Keratinocyte (primary cell): ENCODE measurements at regions not wholly inside any gene's neighbourhood (a gene's known extent, or its start where the extent isn't known, plus 50 kb on each side); places are given as distances from the start of the nearest gene placed in this dataset.

Source experiments
- DNase-seq: peaks from one replicate; pipeline ENCODE4 v3.0.0-alpha.2; 2011; ENCODE audit warnings: low read depth, missing footprints, low spot score
- FAIRE-seq: peaks from 2 replicates; lab custom pipeline; 2011; peaks lifted over from hg19 to GRCh38; lab: Jason Lieb, UNC
- H2AFZ ChIP-seq: 2 replicates; pipeline ENCODE4 v1.6.0; 2012; ENCODE audit warnings: low read length, control low read depth, inconsistent platforms; ENCODE audit not compliant: control insufficient read depth
- H3K27ac ChIP-seq: 2 replicates; pipeline ENCODE4 v1.5.1; 2011; ENCODE audit warnings: low read length; ENCODE audit not compliant: control insufficient read depth, insufficient read depth
- H3K27me3 ChIP-seq: 3 replicates; pipeline ENCODE4 v1.6.0; 2011; ENCODE audit warnings: low read length; ENCODE audit not compliant: control insufficient read depth, insufficient read depth; ENCODE audit errors: extremely low read depth
- H3K36me3 ChIP-seq, 2 experiments: 2 replicates in 1 of 2; 3 replicates in 1 of 2; pipeline ENCODE4 v1.5.1; 2011; ENCODE audit warnings: low read length in 2 of 2, mild to moderate bottlenecking in 1 of 2; ENCODE audit not compliant: control insufficient read depth in 2 of 2, insufficient read depth in 2 of 2; ENCODE audit errors: extremely low read depth in 1 of 2
- H3K4me1 ChIP-seq: 3 replicates; pipeline ENCODE4 v1.5.1; 2011; ENCODE audit warnings: low read length; ENCODE audit not compliant: control insufficient read depth, insufficient read depth; ENCODE audit errors: extremely low read depth
- H3K4me2 ChIP-seq: 3 replicates; pipeline ENCODE4 v1.6.0; 2011; ENCODE audit warnings: low read depth, low read length; ENCODE audit not compliant: control insufficient read depth, insufficient read depth; ENCODE audit errors: extremely low read depth
- H3K4me3 ChIP-seq, 3 experiments: fragments of 200-600 bp in 1 of 3; sonication (generic) in 1 of 3; 2 replicates in 2 of 3; 3 replicates in 1 of 3; pipeline ENCODE4 v1.5.1; 2011 to 2016; ENCODE audit warnings: low read length in 3 of 3, mild to moderate bottlenecking in 3 of 3, control low read depth in 2 of 3, inconsistent platforms in 1 of 3, low read depth in 1 of 3, mixed read lengths in 1 of 3, mixed run types in 1 of 3, moderate library complexity in 1 of 3; ENCODE audit not compliant: control insufficient read depth in 2 of 3, insufficient read depth in 2 of 3; ENCODE audit errors: extremely low read depth in 1 of 3
- H3K79me2 ChIP-seq: 2 replicates; pipeline ENCODE4 v1.6.0; 2012; ENCODE audit warnings: low read length; ENCODE audit not compliant: control insufficient read depth, insufficient read depth
- H3K9ac ChIP-seq: 3 replicates; pipeline ENCODE4 v1.6.0; 2011; ENCODE audit warnings: low read length; ENCODE audit not compliant: control insufficient read depth, insufficient read depth; ENCODE audit errors: extremely low read depth
- H3K9me1 ChIP-seq: 3 replicates; pipeline ENCODE4 v1.6.0; 2011; ENCODE audit warnings: low read length; ENCODE audit not compliant: control insufficient read depth, insufficient read depth; ENCODE audit errors: extremely low read depth
- H3K9me3 ChIP-seq: 2 replicates; pipeline ENCODE4 v1.5.1; 2012; ENCODE audit warnings: low read depth, low read length; ENCODE audit not compliant: control insufficient read depth
- H4K20me1 ChIP-seq: 3 replicates; pipeline ENCODE4 v1.6.0; 2011; ENCODE audit warnings: low read length; ENCODE audit not compliant: control insufficient read depth, insufficient read depth; ENCODE audit errors: extremely low read depth
- CTCF ChIP-seq, 3 experiments: IDR thresholded peaks in 1 of 3; conservative IDR thresholded peaks in 1 of 3; optimal IDR thresholded peaks in 1 of 3; 2 replicates in 2 of 3; 3 replicates in 1 of 3; pipeline versions ENCODE3 to v1.5.1; 2011; ENCODE audit warnings: low read length in 3 of 3, mild to moderate bottlenecking in 3 of 3, moderate library complexity in 2 of 3, control low read depth in 1 of 3, inconsistent platforms in 1 of 3; ENCODE audit not compliant: insufficient read depth in 2 of 3; ENCODE audit errors: extremely low read depth in 1 of 3
- EZH2 ChIP-seq: IDR thresholded peaks from one replicate; pipeline ENCODE4 v1.6.1; 2012; ENCODE audit warnings: inconsistent platforms, mild to moderate bottlenecking, low read length, moderate library complexity
- dilution Hi-C: fragments of 300-500 bp; cut with MboI; formaldehyde crosslinking; loops from one replicate; pipeline ENCODE4 v1.7.0; 2020; ENCODE audit warnings: low sequenced_read_pairs; ENCODE audit not compliant: extremely low pct_ligation_motif_present

GRCh38 chr5:110323832-110324231, 402.6 kb downstream of the TMEM232 start:
- DNase-seq (no peak), FAIRE-seq (no peak)
- H3K9me1 ChIP-seq = no peaks in the 10 kb centered on the region
- no peaks in the 10 kb centered on the region for H3K79me2 ChIP-seq
- H3K9ac ChIP-seq = no peak overlapping the region
- H3K4me1 ChIP-seq = no peaks in the 10 kb centered on the region
- dilution Hi-C loops = no loop called here
- H3K9me3 ChIP-seq = no peaks in the 10 kb centered on the region
- H3K4me3 ChIP-seq = no peak overlapping the region
- no peak overlapping the region for H3K4me2 ChIP-seq
- no peak for TF ChIP-seq CTCF (optimal IDR thresholded peaks at IDR 0.05 in 1 of 3, IDR thresholded peaks at IDR 0.05 in 1 of 3, conservative IDR thresholded peaks at IDR 0.05 in 1 of 3; ENCODE audit: extremely low read depth in 1 of 3, insufficient read depth in 2 of 3, low read length in 3 of 3)
- no peak for TF ChIP-seq EZH2
- no peaks in the 10 kb centered on the region for H3K36me3 ChIP-seq
- no peak overlapping the region for H2AFZ ChIP-seq
- H3K27me3 ChIP-seq = no peaks in the 10 kb centered on the region
- H4K20me1 ChIP-seq = no peaks in the 10 kb centered on the region
- H3K27ac ChIP-seq = no peak overlapping the region

GRCh38 chr5:110324876-110325275, 401.6 kb downstream of the TMEM232 start:
- Histone ChIP-seq H3K27ac (no peak overlapping the region), H3K79me2 (no peaks in the 10 kb centered on the region), H3K27me3 (no peaks in the 10 kb centered on the region), H3K9ac (no peak overlapping the region), H3K36me3 (no peaks in the 10 kb centered on the region), H4K20me1 (no peaks in the 10 kb centered on the region), H2AFZ (no peak overlapping the region), H3K9me3 (no peaks in the 10 kb centered on the region), H3K9me1 (no peaks in the 10 kb centered on the region), H3K4me1 (no peaks in the 10 kb centered on the region), H3K4me2 (no peak overlapping the region), H3K4me3 (no peak overlapping the region)
- FAIRE-seq (no peak), DNase-seq (no peak)
- TF ChIP-seq EZH2 (no peak), CTCF (optimal IDR thresholded peaks at IDR 0.05 in 1 of 3, IDR thresholded peaks at IDR 0.05 in 1 of 3, conservative IDR thresholded peaks at IDR 0.05 in 1 of 3; ENCODE audit: extremely low read depth in 1 of 3, insufficient read depth in 2 of 3, low read length in 3 of 3) (no peak)
- dilution Hi-C loops = no loop called here
